ENCODE measurements at regions not wholly inside any gene's neighbourhood (a gene's known extent, or its start where the extent isn't known, plus 50 kb on each side); places are given as distances from the start of the nearest gene placed in this dataset.
A peak's percentile ranks its signal among the peaks of the same experiment; 100 is the strongest.
"Not testable (repeated sequence)": the region's sequence is repeated elsewhere in the genome, so short reads cannot be mapped to it uniquely, and the experiment has no call there.

DNA sequence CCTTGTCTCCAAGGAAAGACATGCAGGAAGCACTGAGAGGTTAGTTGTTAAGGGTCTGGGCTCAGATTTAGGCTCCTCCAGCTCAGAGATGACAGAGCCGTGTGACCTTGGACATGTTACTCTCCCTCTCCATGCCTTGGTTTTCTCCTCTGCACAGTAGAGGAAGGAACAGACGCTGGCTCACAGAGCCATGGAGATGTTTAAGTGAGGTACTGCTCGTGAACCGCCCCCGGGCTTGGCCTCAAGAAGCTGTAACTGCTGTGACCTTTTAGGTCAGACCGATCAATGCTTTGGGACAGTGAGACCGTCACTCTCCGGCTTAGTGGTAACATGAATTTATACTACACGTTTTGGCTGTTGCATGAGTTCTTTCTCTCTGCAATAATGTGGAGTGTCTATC is 197.4 kb downstream of the C16orf95 start:
- intact Hi-C loops (cut with micrococcal nuclease) = no loop called here
- ChIA-PET POLR2A (ENCODE audit: partially characterized antibody) (no interaction called here), CTCF (ENCODE audit: partially characterized antibody) (no interaction called here)
- no peaks in the 10 kb centered on the region for H3K9me3 ChIP-seq (ENCODE audit: control insufficient read depth in 1 of 2, low read length in 2 of 2)
- no peak overlapping the region for H3K4me3 ChIP-seq (ENCODE audit: low read length in 2 of 2)
- H3K36me3 Mint-ChIP-seq = no peaks in the 10 kb centered on the region
- H3K36me3 ChIP-seq (ENCODE audit: insufficient read depth, low read length) = no peaks in the 10 kb centered on the region
- peaks cover 7% of the 10 kb centered on the region in 2 donors for H3K27me3 Mint-ChIP-seq
- H3K27ac Mint-ChIP-seq = peak overlapping the region in 1 of 7 donors; percentile 18
- peaks cover 0 to 5% (median 0%) of the 10 kb centered on the region in 8 donors for H3K9me3 Mint-ChIP-seq
- no peak for DNase-seq
- H3K4me1 Mint-ChIP-seq = no peaks in the 10 kb centered on the region
- H3K27ac ChIP-seq (ENCODE audit: low read depth, low read length) = no peak overlapping the region
- no peaks in the 10 kb centered on the region for H3K4me1 ChIP-seq (ENCODE audit: insufficient read depth, low read length)
- H3K27me3 ChIP-seq (ENCODE audit: insufficient read depth, low read length) = no peaks in the 10 kb centered on the region
- peak overlapping the region in 1 of 8 donors; percentile 2 for H3K4me3 Mint-ChIP-seq

DNA sequence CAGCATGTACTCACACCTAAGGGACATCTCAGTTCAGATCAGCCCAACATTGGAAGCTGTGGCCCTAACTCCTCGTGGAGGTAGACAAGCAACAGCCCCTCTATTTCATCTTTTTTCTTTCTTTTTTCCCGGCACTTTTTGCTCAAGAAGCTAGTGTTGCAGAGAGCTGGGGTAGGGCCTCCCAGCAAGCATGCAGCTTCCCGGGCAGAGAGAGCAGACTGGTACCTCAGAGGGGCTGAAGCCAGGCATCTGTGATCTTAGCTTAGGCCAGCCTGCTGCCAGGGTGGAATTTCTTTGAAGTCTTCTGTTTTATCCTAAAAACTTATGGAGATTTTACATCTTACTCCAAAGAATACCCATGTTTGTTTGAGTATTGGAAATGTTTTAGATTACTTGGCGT is 195.4 kb downstream of the C16orf95 start:
- no peaks in the 10 kb centered on the region for H3K36me3 ChIP-seq (ENCODE audit: insufficient read depth, low read length)
- H3K4me1 ChIP-seq (ENCODE audit: insufficient read depth, low read length) = no peaks in the 10 kb centered on the region
- ChIA-PET CTCF (ENCODE audit: partially characterized antibody) (no interaction called here), POLR2A (ENCODE audit: partially characterized antibody) (no interaction called here)
- Mint-ChIP-seq H3K27ac (no peak overlapping the region), H3K4me3 (no peak overlapping the region), H3K9me3 (peaks cover 0 to 5% (median 0%) of the 10 kb centered on the region in 8 donors), H3K4me1 (no peaks in the 10 kb centered on the region), H3K36me3 (no peaks in the 10 kb centered on the region), H3K27me3 (peaks cover 7% of the 10 kb centered on the region in 2 donors)
- H3K27me3 ChIP-seq (ENCODE audit: insufficient read depth, low read length) = no peaks in the 10 kb centered on the region
- no peak overlapping the region for H3K27ac ChIP-seq (ENCODE audit: low read depth, low read length)
- H3K4me3 ChIP-seq (ENCODE audit: low read length in 2 of 2) = no peak overlapping the region
- H3K9me3 ChIP-seq (ENCODE audit: control insufficient read depth in 1 of 2, low read length in 2 of 2) = no peaks in the 10 kb centered on the region
- no peak for DNase-seq
- intact Hi-C loops (cut with micrococcal nuclease) = no loop called here

GRCh38 chr16:87123356-87124001 is 193.7 kb downstream of the C16orf95 start:
- Histone ChIP-seq H3K4me3 (ENCODE audit: low read length in 2 of 2) (no peak overlapping the region), H3K9me3 (ENCODE audit: control insufficient read depth in 1 of 2, low read length in 2 of 2) (no peaks in the 10 kb centered on the region), H3K27me3 (ENCODE audit: insufficient read depth, low read length) (no peaks in the 10 kb centered on the region), H3K4me1 (ENCODE audit: insufficient read depth, low read length) (no peaks in the 10 kb centered on the region), H3K27ac (ENCODE audit: low read depth, low read length) (no peak overlapping the region), H3K36me3 (ENCODE audit: insufficient read depth, low read length) (no peaks in the 10 kb centered on the region)
- no peak overlapping the region for H3K4me3 Mint-ChIP-seq
- no peak overlapping the region for H3K27ac Mint-ChIP-seq
- DNase-seq = no peak
- H3K27me3 Mint-ChIP-seq = peaks cover 4 to 7% of the 10 kb centered on the region in 2 donors
- no peaks in the 10 kb centered on the region for H3K4me1 Mint-ChIP-seq
- intact Hi-C loops (cut with micrococcal nuclease) = no loop called here
- H3K9me3 Mint-ChIP-seq = peaks cover 0 to 5% (median 0%) of the 10 kb centered on the region in 8 donors
- ChIA-PET CTCF (ENCODE audit: partially characterized antibody) (no interaction called here), POLR2A (ENCODE audit: partially characterized antibody) (no interaction called here)
- H3K36me3 Mint-ChIP-seq = no peaks in the 10 kb centered on the region

DNA sequence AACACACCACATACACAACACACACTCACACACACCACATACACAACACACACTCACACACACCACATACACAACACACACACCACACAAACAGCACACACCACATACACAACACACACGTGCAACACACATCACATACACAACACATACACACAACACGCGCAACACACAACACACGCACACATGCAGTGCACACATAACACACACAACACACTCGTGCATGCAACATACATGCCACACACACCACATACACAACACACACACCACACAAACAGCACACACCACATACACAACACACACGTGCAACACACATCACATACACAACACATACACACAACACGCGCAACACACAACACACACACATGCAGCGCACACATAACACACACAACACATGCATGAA is 192.8 kb downstream of the C16orf95 start:
- H3K4me3 Mint-ChIP-seq; intact Hi-C loops (cut with micrococcal nuclease); H3K27ac ChIP-seq (ENCODE audit: low read depth, low read length); H3K36me3 Mint-ChIP-seq; H3K9me3 Mint-ChIP-seq; H3K27me3 ChIP-seq (ENCODE audit: insufficient read depth, low read length); H3K4me3 ChIP-seq (ENCODE audit: low read length in 2 of 2); H3K27me3 Mint-ChIP-seq; CTCF ChIA-PET (ENCODE audit: partially characterized antibody); DNase-seq; H3K4me1 Mint-ChIP-seq; H3K27ac Mint-ChIP-seq; POLR2A ChIA-PET (ENCODE audit: partially characterized antibody); H3K9me3 ChIP-seq (ENCODE audit: control insufficient read depth in 1 of 2, low read length in 2 of 2); H3K36me3 ChIP-seq (ENCODE audit: insufficient read depth, low read length); H3K4me1 ChIP-seq (ENCODE audit: insufficient read depth, low read length): not testable (repeated sequence)

- Histone ChIP-seq H3K9me3 (ENCODE audit: control insufficient read depth in 1 of 2, low read length in 2 of 2) (no peaks in the 10 kb centered on the region), H3K36me3 (ENCODE audit: insufficient read depth, low read length) (no peaks in the 10 kb centered on the region), H3K4me3 (ENCODE audit: low read length in 2 of 2) (no peak overlapping the region), H3K27me3 (ENCODE audit: insufficient read depth, low read length) (no peaks in the 10 kb centered on the region), H3K27ac (ENCODE audit: low read depth, low read length) (no peak overlapping the region), H3K4me1 (ENCODE audit: insufficient read depth, low read length) (no peaks in the 10 kb centered on the region)
- Mint-ChIP-seq H3K27me3 (peaks cover 0 to 2% of the 10 kb centered on the region in 2 donors), H3K4me3 (no peak overlapping the region), H3K9me3 (peaks cover 0 to 9% (median 2%) of the 10 kb centered on the region in 8 donors), H3K27ac (no peak overlapping the region), H3K4me1 (no peaks in the 10 kb centered on the region), H3K36me3 (no peaks in the 10 kb centered on the region)
- no peak for DNase-seq
- intact Hi-C loops (cut with micrococcal nuclease) = no loop called here
- CTCF ChIA-PET (ENCODE audit: partially characterized antibody) = no interaction called here
- POLR2A ChIA-PET (ENCODE audit: partially characterized antibody) = no interaction called here
Observed at GRCh38 chr16:87125206-87126155, 191.7 kb downstream of the C16orf95 start.

DNA sequence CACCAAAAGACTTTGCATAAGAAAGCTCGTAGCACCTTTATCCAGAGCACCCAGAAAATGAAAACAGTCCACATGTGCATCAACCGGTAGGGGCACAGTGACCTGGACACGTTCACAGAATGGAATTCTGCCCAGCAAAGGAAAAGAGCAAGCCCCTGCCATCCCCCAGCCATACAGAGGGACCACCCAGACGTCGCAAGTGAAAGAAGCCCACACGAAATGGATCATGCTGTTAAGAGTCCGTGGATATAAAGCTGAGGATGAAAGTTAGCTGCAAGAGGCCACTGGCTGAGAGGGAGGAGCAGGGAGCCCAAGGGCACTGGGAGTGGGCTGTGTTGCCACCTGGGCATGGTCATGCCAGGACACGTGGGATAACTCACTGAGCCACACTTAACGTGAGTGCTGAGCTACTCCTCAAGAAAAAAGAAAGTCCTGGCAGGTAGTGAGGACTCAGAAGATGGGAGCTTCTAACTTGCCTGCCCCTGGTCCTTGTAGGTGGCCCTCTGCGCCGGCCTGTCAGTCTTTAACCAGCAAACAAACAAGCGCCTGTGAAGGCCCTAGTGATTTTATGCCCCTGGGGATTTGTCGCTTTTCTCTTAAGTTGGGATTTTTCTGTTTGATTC is 190.7 kb downstream of the C16orf95 start:
- no peak overlapping the region for H3K27ac ChIP-seq (ENCODE audit: low read depth, low read length)
- intact Hi-C loops (cut with micrococcal nuclease) = no loop called here
- peak overlapping the region in 1 of 7 donors; percentile 52 for H3K27ac Mint-ChIP-seq

GRCh38 chr16:87127061-87127765 is 190.0 kb downstream of the C16orf95 start:
- Mint-ChIP-seq H3K4me1 (no peaks in the 10 kb centered on the region), H3K4me3 (no peak overlapping the region), H3K27ac (no peak overlapping the region), H3K36me3 (no peaks in the 10 kb centered on the region), H3K27me3 (peaks cover 0 to 2% of the 10 kb centered on the region in 2 donors), H3K9me3 (peaks cover 0 to 9% (median 2%) of the 10 kb centered on the region in 8 donors)
- no peak for DNase-seq
- H3K27ac ChIP-seq (ENCODE audit: low read depth, low read length) = no peak overlapping the region
- ChIA-PET POLR2A (ENCODE audit: partially characterized antibody) (no interaction called here), CTCF (ENCODE audit: partially characterized antibody) (no interaction called here)
- no peaks in the 10 kb centered on the region for H3K27me3 ChIP-seq (ENCODE audit: insufficient read depth, low read length)
- H3K36me3 ChIP-seq (ENCODE audit: insufficient read depth, low read length) = no peaks in the 10 kb centered on the region
- H3K4me3 ChIP-seq (ENCODE audit: low read length in 2 of 2) = no peak overlapping the region
- intact Hi-C loops (cut with micrococcal nuclease) = no loop called here
- H3K9me3 ChIP-seq (ENCODE audit: control insufficient read depth in 1 of 2, low read length in 2 of 2) = no peaks in the 10 kb centered on the region
- H3K4me1 ChIP-seq (ENCODE audit: insufficient read depth, low read length) = no peaks in the 10 kb centered on the region

More for the DNA sequence above, 190.7 kb downstream of the C16orf95 start:
- peaks cover 0 to 2% of the 10 kb centered on the region in 2 donors for H3K27me3 Mint-ChIP-seq
- H3K27me3 ChIP-seq (ENCODE audit: insufficient read depth, low read length) = no peaks in the 10 kb centered on the region
- no peaks in the 10 kb centered on the region for H3K9me3 ChIP-seq (ENCODE audit: control insufficient read depth in 1 of 2, low read length in 2 of 2)
- no peaks in the 10 kb centered on the region for H3K4me1 ChIP-seq (ENCODE audit: insufficient read depth, low read length)
- CTCF ChIA-PET (ENCODE audit: partially characterized antibody) = no interaction called here
- no peak overlapping the region for H3K4me3 Mint-ChIP-seq
- H3K4me3 ChIP-seq (ENCODE audit: low read length in 2 of 2) = no peak overlapping the region
- H3K36me3 ChIP-seq (ENCODE audit: insufficient read depth, low read length) = no peaks in the 10 kb centered on the region
- H3K4me1 Mint-ChIP-seq = no peaks in the 10 kb centered on the region
- no peak for DNase-seq
- H3K36me3 Mint-ChIP-seq = no peaks in the 10 kb centered on the region
- POLR2A ChIA-PET (ENCODE audit: partially characterized antibody) = no interaction called here
- H3K9me3 Mint-ChIP-seq = peaks cover 0 to 9% (median 2%) of the 10 kb centered on the region in 8 donors

All from CD4-positive, alpha-beta memory T cell (primary cell).